Fibroblast of lung (primary cell): ENCODE measurements at regions not wholly inside any gene's neighbourhood (a gene's known extent, or its start where the extent isn't known, plus 50 kb on each side); places are given as distances from the start of the nearest gene placed in this dataset.

Experiments used
- DNase-seq, 2 donors: peaks; one replicate each; pipeline versions ENCODE4 v3.0.0 to v3.0.0-alpha.2; 2010; ENCODE audit warnings: low read depth in 2 of 2
- H2AFZ ChIP-seq: 2 replicates; pipeline ENCODE4 v1.5.1; 2012; ENCODE audit warnings: low read length, control low read depth, inconsistent platforms
- H3K27ac ChIP-seq: 2 replicates; pipeline ENCODE4 v1.5.1; 2011; ENCODE audit warnings: low read length, control low read depth; ENCODE audit not compliant: insufficient read depth
- H3K27me3 ChIP-seq: 2 replicates; pipeline ENCODE4 v1.5.1; 2011; ENCODE audit warnings: mild to moderate bottlenecking, low read length; ENCODE audit not compliant: control insufficient read depth, insufficient read depth
- H3K36me3 ChIP-seq: 2 replicates; pipeline ENCODE4 v1.5.1; 2011; ENCODE audit warnings: low read length; ENCODE audit not compliant: control insufficient read depth, insufficient read depth
- H3K4me1 ChIP-seq: 2 replicates; pipeline ENCODE4 v1.5.1; 2011; ENCODE audit warnings: low read length; ENCODE audit not compliant: control insufficient read depth, insufficient read depth; ENCODE audit errors: extremely low read depth
- H3K4me2 ChIP-seq: 2 replicates; pipeline ENCODE4 v1.5.1; 2011; ENCODE audit warnings: low read length, control low read depth; ENCODE audit not compliant: insufficient read depth; ENCODE audit errors: extremely low read depth
- H3K4me3 ChIP-seq, 4 experiments: fragments of 200-600 bp in 1 of 4; sonication (generic) in 1 of 4; replicated peaks in 1 of 4; 2 replicates each; pipeline ENCODE4 v1.5.1; 2011 to 2016; ENCODE audit warnings: low read length in 4 of 4, low read depth in 3 of 4, mild to moderate bottlenecking in 3 of 4, control low read depth in 2 of 4, inconsistent platforms in 1 of 4, mixed read lengths in 1 of 4; ENCODE audit not compliant: insufficient read depth in 1 of 4; ENCODE audit errors: control extremely low read depth in 1 of 4
- H3K79me2 ChIP-seq: 2 replicates; pipeline ENCODE4 v1.5.1; 2012; ENCODE audit warnings: mild to moderate bottlenecking, low read length, inconsistent platforms; ENCODE audit not compliant: control insufficient read depth, insufficient read depth
- H3K9ac ChIP-seq: 2 replicates; pipeline ENCODE4 v1.5.1; 2011; ENCODE audit warnings: mild to moderate bottlenecking, low read length, control low read depth; ENCODE audit not compliant: insufficient read depth
- H3K9me3 ChIP-seq: 2 replicates; pipeline ENCODE4 v1.5.1; 2012; ENCODE audit warnings: low read depth, low read length; ENCODE audit not compliant: control insufficient read depth, insufficient read depth
- H4K20me1 ChIP-seq: 2 replicates; pipeline ENCODE4 v1.5.1; 2011; ENCODE audit warnings: low read length; ENCODE audit not compliant: control insufficient read depth, insufficient read depth; ENCODE audit errors: extremely low read depth
- EZH2 ChIP-seq: IDR thresholded peaks from 2 replicates; pipeline ENCODE4 v1.5.1; 2012; ENCODE audit warnings: low read length, control low read depth, mild to moderate bottlenecking; ENCODE audit errors: missing control alignments
- TF ChIP-seq, protein P1 (sequence below), 2 donors: IDR thresholded peaks in 1 of 2; conservative IDR thresholded peaks in 1 of 2; 1 replicate in 1 of 2; 2 replicates in 1 of 2; pipeline ENCODE4 v1.5.1; 2011 to 2012; ENCODE audit warnings: low read length in 2 of 2, control low read depth in 1 of 2, inconsistent platforms in 1 of 2, low read depth in 1 of 2, mild to moderate bottlenecking in 1 of 2

DNA sequence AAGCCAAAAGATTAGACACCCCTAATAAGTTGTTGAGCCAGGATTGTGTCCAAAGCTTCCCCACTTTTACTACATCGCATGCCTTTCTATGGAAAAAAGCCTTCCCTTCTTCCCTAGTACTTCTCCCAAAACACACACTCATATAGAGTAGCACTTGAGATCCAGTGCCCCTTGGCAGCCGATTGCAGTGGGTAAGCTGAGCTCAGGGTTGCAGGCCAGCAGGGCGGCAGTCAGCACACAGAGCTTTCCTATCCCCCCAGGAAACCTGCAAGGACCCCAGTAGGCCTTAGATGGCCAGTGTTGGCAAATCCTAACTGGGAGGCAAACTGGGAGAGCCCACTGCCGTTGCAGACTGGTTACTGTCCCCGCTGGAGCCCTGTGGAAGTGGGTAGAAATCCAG is 75.7 kb upstream of the C15orf39 start:
- Histone ChIP-seq H3K4me3 (no peak overlapping the region), H3K4me1 (peaks cover 3% of the 10 kb centered on the region), H4K20me1 (no peaks in the 10 kb centered on the region), H3K27ac (no peak overlapping the region), H3K9me3 (no peaks in the 10 kb centered on the region), H3K9ac (no peak overlapping the region), H3K79me2 (no peaks in the 10 kb centered on the region), H3K4me2 (no peak overlapping the region), H3K27me3 (no peaks in the 10 kb centered on the region), H2AFZ (no peak overlapping the region), H3K36me3 (no peaks in the 10 kb centered on the region)
- TF ChIP-seq EZH2 = no peak
- TF ChIP-seq, protein P1, sequence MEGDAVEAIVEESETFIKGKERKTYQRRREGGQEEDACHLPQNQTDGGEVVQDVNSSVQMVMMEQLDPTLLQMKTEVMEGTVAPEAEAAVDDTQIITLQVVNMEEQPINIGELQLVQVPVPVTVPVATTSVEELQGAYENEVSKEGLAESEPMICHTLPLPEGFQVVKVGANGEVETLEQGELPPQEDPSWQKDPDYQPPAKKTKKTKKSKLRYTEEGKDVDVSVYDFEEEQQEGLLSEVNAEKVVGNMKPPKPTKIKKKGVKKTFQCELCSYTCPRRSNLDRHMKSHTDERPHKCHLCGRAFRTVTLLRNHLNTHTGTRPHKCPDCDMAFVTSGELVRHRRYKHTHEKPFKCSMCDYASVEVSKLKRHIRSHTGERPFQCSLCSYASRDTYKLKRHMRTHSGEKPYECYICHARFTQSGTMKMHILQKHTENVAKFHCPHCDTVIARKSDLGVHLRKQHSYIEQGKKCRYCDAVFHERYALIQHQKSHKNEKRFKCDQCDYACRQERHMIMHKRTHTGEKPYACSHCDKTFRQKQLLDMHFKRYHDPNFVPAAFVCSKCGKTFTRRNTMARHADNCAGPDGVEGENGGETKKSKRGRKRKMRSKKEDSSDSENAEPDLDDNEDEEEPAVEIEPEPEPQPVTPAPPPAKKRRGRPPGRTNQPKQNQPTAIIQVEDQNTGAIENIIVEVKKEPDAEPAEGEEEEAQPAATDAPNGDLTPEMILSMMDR (conservative IDR thresholded peaks at IDR 0.05 in 1 of 2, IDR thresholded peaks at IDR 0.05 in 1 of 2; ENCODE audit: low read depth in 1 of 2, low read length in 2 of 2) = no peak
- DNase-seq = no peak

DNA sequence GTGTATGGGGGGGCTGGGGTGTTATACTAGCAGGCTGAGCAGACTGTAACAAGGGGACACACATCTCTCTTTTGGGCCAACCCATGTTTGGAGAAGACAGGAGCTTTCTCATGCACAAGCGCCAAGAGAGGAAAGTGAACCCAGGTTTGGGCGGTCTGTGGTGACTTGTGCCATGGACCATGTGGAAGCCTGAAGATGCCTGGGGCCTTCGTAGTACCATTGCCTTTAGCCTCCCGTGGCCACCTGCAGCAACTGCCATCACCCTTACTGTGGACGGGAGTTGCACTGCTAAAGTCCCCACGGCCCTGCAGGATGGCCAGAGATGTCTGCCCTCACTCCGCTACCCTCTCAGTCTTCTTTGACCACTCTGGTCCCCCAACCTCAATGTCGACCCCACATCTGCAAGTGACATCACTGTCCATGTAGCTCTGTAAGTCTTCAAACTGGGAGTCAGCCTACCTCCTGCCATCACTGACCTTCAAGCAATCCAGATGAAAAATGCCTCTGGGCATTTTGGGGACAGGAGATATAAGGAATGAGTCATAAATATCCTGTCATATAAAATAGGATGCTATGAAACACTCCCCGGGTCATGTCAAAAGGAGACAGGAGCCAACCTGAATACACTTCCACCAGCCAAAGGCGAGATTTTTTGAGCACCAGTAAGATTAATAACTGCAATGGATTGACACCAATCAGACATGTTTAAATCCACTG is 74.7 kb upstream of the C15orf39 start:
- no peak for DNase-seq
- Histone ChIP-seq H2AFZ (no peak overlapping the region), H3K36me3 (no peaks in the 10 kb centered on the region), H3K9me3 (no peaks in the 10 kb centered on the region), H3K79me2 (no peaks in the 10 kb centered on the region), H3K27me3 (no peaks in the 10 kb centered on the region), H3K4me1 (peaks cover 3% of the 10 kb centered on the region), H3K4me2 (no peak overlapping the region), H3K9ac (no peak overlapping the region), H4K20me1 (no peaks in the 10 kb centered on the region), H3K27ac (no peak overlapping the region), H3K4me3 (no peak overlapping the region)
- no peak for TF ChIP-seq EZH2
- TF ChIP-seq, protein P1 (conservative IDR thresholded peaks at IDR 0.05 in 1 of 2, IDR thresholded peaks at IDR 0.05 in 1 of 2; ENCODE audit: low read depth in 1 of 2, low read length in 2 of 2) = no peak

DNA sequence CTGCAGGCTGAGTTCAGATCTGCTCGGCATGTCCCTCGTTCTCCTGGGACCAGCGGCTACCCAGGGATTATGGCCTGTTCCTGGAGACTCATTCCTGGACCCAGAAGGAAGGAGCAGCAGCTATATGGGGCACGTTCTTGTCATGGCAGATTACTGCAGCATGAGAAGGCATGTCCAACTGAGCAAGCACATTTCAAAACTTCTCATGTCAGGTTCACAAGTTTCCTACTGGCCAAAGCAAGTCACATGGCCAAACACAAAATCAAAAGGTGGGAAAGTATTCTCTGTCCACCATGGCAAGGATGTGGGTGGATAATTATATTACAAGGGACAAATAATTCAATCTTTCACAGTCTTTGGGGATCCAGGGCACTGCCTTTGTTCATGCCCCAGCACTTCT is 71.9 kb upstream of the C15orf39 start:
- no peaks in the 10 kb centered on the region for H3K79me2 ChIP-seq
- no peaks in the 10 kb centered on the region for H3K27me3 ChIP-seq
- no peak overlapping the region for H3K27ac ChIP-seq
- no peak for TF ChIP-seq EZH2
- TF ChIP-seq, protein P1 (conservative IDR thresholded peaks at IDR 0.05 in 1 of 2, IDR thresholded peaks at IDR 0.05 in 1 of 2; ENCODE audit: low read depth in 1 of 2, low read length in 2 of 2) = no peak
- H3K4me1 ChIP-seq = no peaks in the 10 kb centered on the region
- H3K36me3 ChIP-seq = no peaks in the 10 kb centered on the region
- H4K20me1 ChIP-seq = no peaks in the 10 kb centered on the region
- no peak for DNase-seq
- H3K4me3 ChIP-seq = no peak overlapping the region
- H3K9ac ChIP-seq = no peak overlapping the region
- H3K4me2 ChIP-seq = no peak overlapping the region
- H3K9me3 ChIP-seq = no peaks in the 10 kb centered on the region
- no peak overlapping the region for H2AFZ ChIP-seq
